Thoracic aorta (tissue), 2 donors: ENCODE measurements at regions not wholly inside any gene's neighbourhood (a gene's known extent, or its start where the extent isn't known, plus 50 kb on each side); places are given as distances from the start of the nearest gene placed in this dataset.

Experiments
- ATAC-seq: fragments of 150-250 bp; one replicate; pipeline ENCODE4 v1.8.0; 2017; ENCODE audit warnings: low read depth; ENCODE audit not compliant: insufficient number of reproducible peaks, low FRiP score
- DNase-seq: peaks from one replicate; pipeline ENCODE4 v3.0.0-alpha.2; 2020; ENCODE audit warnings: low spot score
- H3K27ac ChIP-seq, 2 donors: fragments of 200-600 bp; sonication (generic); 1 replicate in 1 of 2; 2 replicates in 1 of 2; pipeline ENCODE4 v1.5.1; 2016; ENCODE audit warnings: mild to moderate bottlenecking in 2 of 2, moderate library complexity in 2 of 2
- H3K27me3 ChIP-seq: fragments of 200-600 bp; sonication (generic); replicated peaks from 2 replicates; pipeline ENCODE4 v1.6.0; 2016; ENCODE audit warnings: mild to moderate bottlenecking; ENCODE audit not compliant: insufficient read depth
- H3K36me3 ChIP-seq: fragments of 200-600 bp; sonication (generic); one replicate; pipeline ENCODE4 v1.5.1; 2016
- H3K4me1 ChIP-seq, 2 donors: fragments of 200-600 bp; sonication (generic); 1 replicate in 1 of 2; 2 replicates in 1 of 2; pipeline versions ENCODE4 v1.5.1 to v1.6.0; 2016; ENCODE audit warnings: low read depth in 2 of 2, mild to moderate bottlenecking in 1 of 2; ENCODE audit not compliant: control insufficient read depth in 1 of 2
- H3K4me3 ChIP-seq: fragments of 200-600 bp; sonication (generic); 2 replicates; pipeline ENCODE4 v1.5.1; 2016; ENCODE audit warnings: mild to moderate bottlenecking
- H3K9me3 ChIP-seq: fragments of 200-600 bp; sonication (generic); 2 replicates; pipeline ENCODE4 v1.5.1; 2016
- TF ChIP-seq, protein P1 (sequence below): fragments of 200-600 bp; sonication (generic); IDR thresholded peaks from one replicate; pipeline ENCODE4 v1.5.1; 2019; ENCODE audit warnings: antibody characterized with exemption

DNA sequence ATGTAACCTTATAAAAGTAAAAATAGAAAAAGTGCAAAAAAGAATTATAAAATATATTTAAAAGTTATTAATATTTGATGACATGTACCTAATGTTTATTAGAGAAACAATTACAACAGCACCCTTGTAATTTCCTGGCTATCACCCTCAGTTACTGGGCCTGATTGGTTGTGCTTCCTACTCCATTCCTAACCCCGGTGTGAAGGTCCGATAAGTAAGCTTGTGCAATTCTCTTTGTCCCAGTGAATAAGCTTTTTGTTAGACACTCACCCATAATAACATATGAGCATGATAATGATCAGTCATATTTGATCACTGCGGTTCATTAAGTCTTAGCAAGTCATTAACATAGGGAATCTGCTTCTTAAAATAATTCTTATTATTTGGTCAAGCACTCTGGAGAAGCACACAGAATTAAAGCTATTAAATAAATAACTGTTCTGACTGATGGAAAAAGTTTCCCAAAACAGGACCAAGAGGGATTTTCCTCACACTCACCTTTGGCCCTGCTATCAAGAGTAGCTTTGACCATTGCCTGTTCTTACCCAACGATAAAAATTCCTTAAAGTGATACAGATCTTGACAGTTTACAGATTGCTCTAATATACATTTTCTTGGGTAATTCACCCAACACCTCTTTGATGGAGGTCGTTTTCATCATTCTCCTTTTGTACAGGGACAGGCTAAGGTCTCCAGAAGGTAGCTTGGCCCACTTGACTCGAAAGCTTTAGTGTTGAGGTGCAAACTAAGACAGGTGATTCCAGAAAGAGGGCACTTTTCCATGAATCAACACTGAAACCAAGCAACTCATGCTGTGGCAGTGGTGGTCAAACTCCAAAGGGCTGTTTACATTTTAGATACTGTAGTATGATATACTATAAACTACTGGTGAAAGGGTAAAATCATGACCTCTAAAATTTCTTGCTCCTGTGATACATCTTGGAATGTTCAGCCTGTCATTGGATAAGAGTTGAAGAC, 543.0 kb upstream of the KCNMB2 start:
- ATAC-seq (no peak), DNase-seq (no peak)

DNA sequence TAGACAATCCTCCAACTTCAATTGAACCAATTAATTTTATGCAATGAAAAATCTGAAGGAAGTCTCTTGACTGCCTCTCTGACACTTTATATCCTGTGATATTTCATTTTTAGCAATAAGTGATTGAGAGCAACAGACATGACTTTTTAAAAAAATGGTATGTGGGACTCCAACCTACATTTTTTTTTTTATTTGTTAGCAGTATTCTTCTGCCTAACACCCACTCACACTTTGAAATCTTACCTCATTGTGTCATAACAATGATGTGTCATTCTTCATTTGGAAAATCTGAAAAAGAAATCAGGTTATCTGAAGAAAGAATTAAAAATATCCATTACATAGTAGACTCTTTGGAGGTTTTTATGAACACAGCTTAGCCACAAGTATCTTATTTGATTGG, 541.3 kb upstream of the KCNMB2 start:
- Histone ChIP-seq H3K4me1 (peaks cover 3 to 10% of the 10 kb centered on the region in 2 donors), H3K4me3 (no peak overlapping the region), H3K27ac (no peak overlapping the region), H3K27me3 (no peaks in the 10 kb centered on the region), H3K9me3 (no peaks in the 10 kb centered on the region), H3K36me3 (no peaks in the 10 kb centered on the region)
- ATAC-seq = no peak
- DNase-seq = no peak
- TF ChIP-seq, protein P1, sequence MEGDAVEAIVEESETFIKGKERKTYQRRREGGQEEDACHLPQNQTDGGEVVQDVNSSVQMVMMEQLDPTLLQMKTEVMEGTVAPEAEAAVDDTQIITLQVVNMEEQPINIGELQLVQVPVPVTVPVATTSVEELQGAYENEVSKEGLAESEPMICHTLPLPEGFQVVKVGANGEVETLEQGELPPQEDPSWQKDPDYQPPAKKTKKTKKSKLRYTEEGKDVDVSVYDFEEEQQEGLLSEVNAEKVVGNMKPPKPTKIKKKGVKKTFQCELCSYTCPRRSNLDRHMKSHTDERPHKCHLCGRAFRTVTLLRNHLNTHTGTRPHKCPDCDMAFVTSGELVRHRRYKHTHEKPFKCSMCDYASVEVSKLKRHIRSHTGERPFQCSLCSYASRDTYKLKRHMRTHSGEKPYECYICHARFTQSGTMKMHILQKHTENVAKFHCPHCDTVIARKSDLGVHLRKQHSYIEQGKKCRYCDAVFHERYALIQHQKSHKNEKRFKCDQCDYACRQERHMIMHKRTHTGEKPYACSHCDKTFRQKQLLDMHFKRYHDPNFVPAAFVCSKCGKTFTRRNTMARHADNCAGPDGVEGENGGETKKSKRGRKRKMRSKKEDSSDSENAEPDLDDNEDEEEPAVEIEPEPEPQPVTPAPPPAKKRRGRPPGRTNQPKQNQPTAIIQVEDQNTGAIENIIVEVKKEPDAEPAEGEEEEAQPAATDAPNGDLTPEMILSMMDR = no peak

More for the DNA sequence above, 543.0 kb upstream of the KCNMB2 start:
- peaks cover 3 to 10% of the 10 kb centered on the region in 2 donors for H3K4me1 ChIP-seq
- H3K27ac ChIP-seq = no peak overlapping the region
- H3K4me3 ChIP-seq = no peak overlapping the region
- no peaks in the 10 kb centered on the region for H3K36me3 ChIP-seq
- no peaks in the 10 kb centered on the region for H3K9me3 ChIP-seq
- TF ChIP-seq, protein P1 = no peak
- no peaks in the 10 kb centered on the region for H3K27me3 ChIP-seq

DNA sequence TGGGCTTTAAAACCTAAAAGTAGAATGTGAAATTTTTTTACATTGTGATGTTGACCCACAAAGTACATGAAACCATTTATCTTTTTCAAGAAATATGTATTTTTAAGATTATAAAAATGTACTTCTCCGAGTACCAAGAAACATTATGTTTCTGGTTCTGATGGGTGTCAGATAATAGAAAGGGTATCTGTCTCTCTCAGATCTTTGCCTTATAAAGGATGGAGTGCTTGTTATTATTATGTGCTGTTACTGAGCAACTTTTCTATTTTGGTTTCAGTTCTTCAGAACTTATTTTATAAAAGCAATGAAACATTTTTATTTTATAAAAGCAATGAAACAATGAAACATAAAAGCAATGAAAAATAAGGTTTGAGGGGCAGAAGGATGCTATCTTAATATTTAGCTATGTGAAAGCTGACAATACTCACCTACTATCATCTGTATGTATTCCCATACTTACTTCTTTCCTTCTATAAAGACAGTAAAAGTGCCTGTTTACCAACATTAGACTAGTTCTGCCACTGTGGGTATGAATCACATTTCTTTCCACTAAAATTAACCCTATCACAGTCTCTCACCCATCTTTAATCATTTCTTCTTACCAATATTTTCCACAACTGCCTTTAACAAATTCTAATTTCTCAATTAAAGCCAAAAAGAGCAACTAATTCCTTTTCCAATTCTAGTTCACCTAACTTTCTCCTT, 540.7 kb upstream of the KCNMB2 start:
- TF ChIP-seq, protein P1 = no peak
- H3K4me1 ChIP-seq = peaks cover 3 to 10% of the 10 kb centered on the region in 2 donors
- DNase-seq = no peak
- no peak for ATAC-seq
- no peak overlapping the region for H3K27ac ChIP-seq
- no peaks in the 10 kb centered on the region for H3K9me3 ChIP-seq
- no peak overlapping the region for H3K4me3 ChIP-seq
- no peaks in the 10 kb centered on the region for H3K27me3 ChIP-seq
- H3K36me3 ChIP-seq = no peaks in the 10 kb centered on the region

DNA sequence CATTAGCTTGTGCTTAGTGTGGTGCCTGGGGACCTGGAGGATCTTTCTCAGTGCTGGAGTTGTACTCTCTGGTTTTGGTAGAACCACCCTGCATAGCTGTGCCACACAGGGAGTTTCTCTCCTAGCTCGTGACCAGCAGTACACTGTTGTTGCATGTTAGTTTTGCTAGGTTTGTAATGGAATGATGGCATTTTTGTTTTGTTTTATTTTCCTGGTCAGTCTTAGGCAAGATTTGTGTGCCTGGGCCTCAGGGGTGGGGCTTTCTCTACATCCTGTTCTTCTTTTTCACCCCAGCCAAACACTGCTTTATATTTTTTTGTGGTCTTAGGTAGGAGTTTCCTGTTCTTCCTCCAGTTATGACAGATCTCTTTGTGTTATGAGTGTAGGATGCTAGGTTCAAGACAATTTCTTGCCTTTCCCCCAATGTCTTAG, 534.5 kb upstream of the KCNMB2 start:
- H3K27me3 ChIP-seq = no peaks in the 10 kb centered on the region
- no peaks in the 10 kb centered on the region for H3K4me1 ChIP-seq
- H3K4me3 ChIP-seq = no peak overlapping the region
- no peak overlapping the region for H3K27ac ChIP-seq
- ATAC-seq (no peak), DNase-seq (no peak)
- TF ChIP-seq, protein P1 = no peak
- H3K36me3 ChIP-seq = no peaks in the 10 kb centered on the region
- no peaks in the 10 kb centered on the region for H3K9me3 ChIP-seq

DNA sequence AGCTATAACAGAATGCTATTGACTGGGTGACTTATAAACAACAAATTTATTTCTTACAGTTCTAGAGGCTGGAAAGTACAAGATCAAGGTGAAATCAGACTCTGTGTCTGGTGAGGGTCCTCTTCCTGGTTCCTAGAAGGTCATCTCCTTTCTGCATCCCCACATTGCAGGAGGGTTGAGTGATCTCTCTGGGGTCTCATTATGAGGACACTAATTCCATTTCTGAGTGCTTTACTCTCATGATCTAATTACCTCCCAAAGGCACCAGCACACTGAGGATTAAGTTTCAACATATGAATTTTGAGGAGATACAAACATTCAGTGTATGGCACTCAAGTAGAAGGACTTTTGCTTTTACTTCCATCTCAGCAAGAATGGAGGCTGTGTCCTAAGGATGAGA, 534.1 kb upstream of the KCNMB2 start:
- ATAC-seq (no peak), DNase-seq (no peak)
- no peaks in the 10 kb centered on the region for H3K27me3 ChIP-seq
- no peak overlapping the region for H3K27ac ChIP-seq
- no peaks in the 10 kb centered on the region for H3K9me3 ChIP-seq
- H3K36me3 ChIP-seq = no peaks in the 10 kb centered on the region
- H3K4me1 ChIP-seq = no peaks in the 10 kb centered on the region
- H3K4me3 ChIP-seq = no peak overlapping the region
- TF ChIP-seq, protein P1 = no peak
